B cell (primary cell): ENCODE measurements at regions not wholly inside any gene's neighbourhood (a gene's known extent, or its start where the extent isn't known, plus 50 kb on each side); places are given as distances from the start of the nearest gene placed in this dataset.

Source experiments
- ATAC-seq: fragments of 200-7000 bp; cut with Tn5 transposase; one replicate; pipeline ENCODE4 v1.10.0; 2021; ENCODE audit warnings: low read depth, mild to moderate bottlenecking, moderate number of reproducible peaks, moderate library complexity
- CTCF ChIA-PET: fragments of 350-600 bp; sonication (Branson Sonifier 250); formaldehyde crosslinking; loops from one replicate; lab custom pipeline; 2021; ENCODE audit warnings: antibody characterized with exemption, inconsistent platforms; lab: Charles Lee
- POLR2A ChIA-PET: fragments of 350-600 bp; sonication (Branson Sonifier 250); formaldehyde crosslinking; loops from one replicate; lab custom pipeline; 2021; ENCODE audit warnings: antibody characterized with exemption; lab: Charles Lee
- DNase-seq: peaks from one replicate; pipeline ENCODE4 v3.0.0; 2013
- H2AFZ ChIP-seq: 2 replicates; pipeline ENCODE4 v1.6.1; 2012; ENCODE audit warnings: mild to moderate bottlenecking, low read depth, low read length; ENCODE audit not compliant: insufficient read depth, poor library complexity, severe bottlenecking
- H3K27ac ChIP-seq, 2 donors: 1 replicate in 1 of 2; 2 replicates in 1 of 2; pipeline ENCODE4 v1.5.1; 2012 to 2013; ENCODE audit warnings: low read length in 2 of 2, mild to moderate bottlenecking in 2 of 2, moderate library complexity in 1 of 2
- H3K27me3 ChIP-seq, 4 experiments: fragments of 200-600 bp in 1 of 4; sonication (generic) in 1 of 4; replicated peaks in 1 of 4; 1 replicate in 2 of 4; 2 replicates in 2 of 4; pipeline versions ENCODE4 v1.6.1 to v1.7.0; 2013 to 2016; ENCODE audit warnings: low read length in 3 of 4, mild to moderate bottlenecking in 2 of 4, mixed read lengths in 1 of 4, moderate library complexity in 1 of 4; ENCODE audit not compliant: insufficient read depth in 4 of 4, control insufficient read depth in 3 of 4; ENCODE audit errors: control extremely low read depth in 1 of 4
- H3K36me3 ChIP-seq, 2 experiments: replicated peaks in 1 of 2; 1 replicate in 1 of 2; 2 replicates in 1 of 2; pipeline versions ENCODE4 v1.6.1 to v1.7.1; 2013; ENCODE audit warnings: low read length in 1 of 2; ENCODE audit not compliant: insufficient read depth in 2 of 2, control insufficient read depth in 1 of 2; ENCODE audit errors: control extremely low read depth in 1 of 2, extremely low read depth in 1 of 2
- H3K4me1 ChIP-seq, 2 donors: fragments of 200-600 bp in 1 of 2; sonication (generic) in 1 of 2; 1 replicate in 1 of 2; 2 replicates in 1 of 2; pipeline versions ENCODE4 v1.5.1 to v1.6.1; 2013 to 2017; ENCODE audit warnings: low read length in 2 of 2; ENCODE audit not compliant: control insufficient read depth in 2 of 2, insufficient read depth in 2 of 2
- H3K4me2 ChIP-seq: replicated peaks from 2 replicates; pipeline ENCODE3; 2012; ENCODE audit warnings: mild to moderate bottlenecking, low read depth, low read length; ENCODE audit not compliant: poor library complexity, severe bottlenecking
- H3K4me3 ChIP-seq, 5 experiments: fragments of 200-600 bp in 1 of 5; sonication (generic) in 1 of 5; 1 replicate in 3 of 5; 2 replicates in 2 of 5; pipeline versions ENCODE4 v1.5.1 to v1.7.0; 2011 to 2016; ENCODE audit warnings: low read length in 4 of 5, mild to moderate bottlenecking in 4 of 5, low read depth in 2 of 5, control low read depth in 1 of 5, moderate library complexity in 1 of 5; ENCODE audit not compliant: insufficient read depth in 1 of 5; ENCODE audit errors: control extremely low read depth in 1 of 5, extremely low read depth in 1 of 5
- H3K79me2 ChIP-seq: fragments of 200-600 bp; sonication (generic); one replicate; pipeline ENCODE4 v1.6.0; 2016; ENCODE audit warnings: low read length; ENCODE audit not compliant: control insufficient read depth, insufficient read depth
- H3K9ac ChIP-seq: fragments of 200-600 bp; sonication (generic); 2 replicates; pipeline ENCODE4 v1.6.1; 2017; ENCODE audit warnings: mild to moderate bottlenecking, low read length, moderate library complexity
- H3K9me3 ChIP-seq, 3 donors: one replicate each; pipeline versions ENCODE4 v1.6.1 to v1.7.1; 2013; ENCODE audit warnings: low read length in 2 of 3; ENCODE audit not compliant: control insufficient read depth in 2 of 3, insufficient read depth in 1 of 3; ENCODE audit errors: control extremely low read depth in 1 of 3
- H4K20me1 ChIP-seq: 2 replicates; pipeline ENCODE4 v1.6.0; 2012; ENCODE audit warnings: mild to moderate bottlenecking, low read length; ENCODE audit not compliant: insufficient read depth, control insufficient read depth, poor library complexity, severe bottlenecking
- H3K27ac Mint-ChIP-seq: one replicate; pipeline ENCODE4 v1.8.0; 2021; ENCODE audit warnings: mixed read lengths
- H3K27me3 Mint-ChIP-seq: one replicate; pipeline ENCODE4 v1.8.0; 2021; ENCODE audit warnings: mixed read lengths
- H3K4me1 Mint-ChIP-seq: one replicate; pipeline ENCODE4 v1.8.0; 2021; ENCODE audit warnings: mixed read lengths
- H3K4me3 Mint-ChIP-seq: one replicate; pipeline ENCODE4 v1.8.0; 2021; ENCODE audit warnings: mixed read lengths
- H3K9me3 Mint-ChIP-seq: one replicate; pipeline ENCODE4 v1.8.0; 2022; ENCODE audit warnings: mixed read lengths; ENCODE audit not compliant: insufficient read depth
- CTCF ChIP-seq: fragments of 200-600 bp; IDR thresholded peaks from one replicate; pipeline ENCODE4 v1.8.0; 2022; ENCODE audit warnings: antibody characterized with exemption, mild to moderate bottlenecking
- EZH2 ChIP-seq: IDR thresholded peaks from 2 replicates; pipeline ENCODE4 v1.6.1; 2012; ENCODE audit warnings: borderline replicate concordance, low read depth, mild to moderate bottlenecking, moderate library complexity, low read length; ENCODE audit not compliant: insufficient read depth, poor library complexity, severe bottlenecking
- WGBS: methylation state at CpG from one replicate; pipeline ENCODE4 v1.1.5; 2013; ENCODE audit warnings: missing lambda C conversion rate; ENCODE audit not compliant: insufficient coverage; 5-methylcytosine and 5-hydroxymethylcytosine counted together
- intact Hi-C: fragments of 100-400 bp; cut with micrococcal nuclease; formaldehyde crosslinking; loops from one replicate; pipeline ENCODE4 v1.10.0; 2022

GRCh38 chr17:27233059-27233458 is 60.9 kb upstream of the WSB1 start:
- no peak overlapping the region for H3K27ac Mint-ChIP-seq
- Histone ChIP-seq H3K36me3 (no peaks in the 10 kb centered on the region), H3K79me2 (no peaks in the 10 kb centered on the region), H3K4me1 (no peaks in the 10 kb centered on the region), H3K4me3 (no peak overlapping the region), H3K27ac (no peak overlapping the region), H4K20me1 (no peaks in the 10 kb centered on the region), H3K9me3 (no peaks in the 10 kb centered on the region), H2AFZ (peak overlapping the region; percentile 32), H3K27me3 (no peaks in the 10 kb centered on the region), H3K4me2 (no peak overlapping the region), H3K9ac (no peak overlapping the region)
- no peak overlapping the region for H3K4me3 Mint-ChIP-seq
- POLR2A ChIA-PET, result no interaction called here
- TF ChIP-seq CTCF, result no peak
- TF ChIP-seq EZH2, result no peak
- no peaks in the 10 kb centered on the region for H3K27me3 Mint-ChIP-seq
- no peak for ATAC-seq
- intact Hi-C loops, result no loop called here
- 79% methylated on average over 2 of the region's 3 CpGs for WGBS
- DNase-seq, result no peak
- CTCF ChIA-PET, result interaction anchor here (1.0 to 12.3 kb wide), 5 partner anchors 15 to 367 kb away, joined by 3 to 322 read pairs (median 4); partner anchors contain the start of gene WSB1
- peaks cover 8% of the 10 kb centered on the region for H3K4me1 Mint-ChIP-seq
- no peaks in the 10 kb centered on the region for H3K9me3 Mint-ChIP-seq

- no peak overlapping the region for H3K27ac Mint-ChIP-seq
- no peaks in the 10 kb centered on the region for H3K27me3 Mint-ChIP-seq
- WGBS, result 70% methylated on average over 3 of the region's 5 CpGs
- peaks cover 3% of the 10 kb centered on the region in 2 donors for H3K4me1 ChIP-seq
- no peak for ATAC-seq
- H3K4me3 Mint-ChIP-seq, result no peak overlapping the region
- POLR2A ChIA-PET, result no interaction called here
- H3K4me2 ChIP-seq, result no peak overlapping the region
- no peaks in the 10 kb centered on the region for H3K9me3 Mint-ChIP-seq
- TF ChIP-seq EZH2, result no peak
- no peak for TF ChIP-seq CTCF
- H3K4me3 ChIP-seq, result no peak overlapping the region
- H3K79me2 ChIP-seq, result no peaks in the 10 kb centered on the region
- no peak for DNase-seq
- intact Hi-C loops, result no loop called here
- H3K9ac ChIP-seq, result no peak overlapping the region
- no peak overlapping the region for H3K27ac ChIP-seq
- no peaks in the 10 kb centered on the region for H3K36me3 ChIP-seq
- CTCF ChIA-PET, result interaction anchor here (1.0 to 12.3 kb wide), 6 partner anchors 9 to 366 kb away, joined by 3 to 322 read pairs (median 4); partner anchors contain the start of gene WSB1
- no peaks in the 10 kb centered on the region for H4K20me1 ChIP-seq
- no peaks in the 10 kb centered on the region for H3K27me3 ChIP-seq
- H2AFZ ChIP-seq, result peak overlapping the region; percentile 32
- peaks cover 13% of the 10 kb centered on the region for H3K4me1 Mint-ChIP-seq
- H3K9me3 ChIP-seq, result no peaks in the 10 kb centered on the region
These were observed 60.1 kb upstream of the WSB1 start for GRCh38 chr17:27233776-27234175.
